Neural cell (in vitro differentiated cells): ENCODE measurements at regions not wholly inside any gene's neighbourhood (a gene's known extent, or its start where the extent isn't known, plus 50 kb on each side); places are given as distances from the start of the nearest gene placed in this dataset.

Experiments used
- H2AFZ ChIP-seq: fragments of 200-600, 300-800 bp; sonication (generic), shearing (Covaris generic); 2 replicates; pipeline ENCODE4 v1.6.0; 2014; ENCODE audit warnings: low read depth, mild to moderate bottlenecking, antibody characterized with exemption, low read length, moderate library complexity
- H3F3A ChIP-seq: fragments of 200-600 bp; shearing (Covaris generic); 2 replicates; pipeline ENCODE4 v1.6.1; 2016; ENCODE audit warnings: mild to moderate bottlenecking, moderate library complexity, mixed read lengths, antibody characterized with exemption, low read length; ENCODE audit not compliant: insufficient read depth, poor library complexity, severe bottlenecking
- H3K27ac ChIP-seq: fragments of 200-600, 300-800 bp; sonication (generic), shearing (Covaris generic); 2 replicates; pipeline ENCODE4 v1.5.1; 2014; ENCODE audit warnings: mild to moderate bottlenecking, low read length, moderate library complexity
- H3K27me3 ChIP-seq: fragments of 300-800, 200-600 bp; sonication (generic), shearing (Covaris generic); 2 replicates; pipeline ENCODE4 v1.6.0; 2014; ENCODE audit warnings: mild to moderate bottlenecking, low read depth, low read length, moderate library complexity; ENCODE audit not compliant: insufficient read depth
- H3K36me3 ChIP-seq: fragments of 300-800, 200-600 bp; sonication (generic), shearing (Covaris generic); 2 replicates; pipeline ENCODE4 v1.5.1; 2014; ENCODE audit warnings: mild to moderate bottlenecking, antibody characterized with exemption, low read length, moderate library complexity; ENCODE audit not compliant: insufficient read depth
- H3K4me2 ChIP-seq: fragments of 300-800, 200-600 bp; sonication (generic), shearing (Covaris generic); 2 replicates; pipeline ENCODE4 v1.6.0; 2014; ENCODE audit warnings: mild to moderate bottlenecking, low read length
- H3K4me3 ChIP-seq: fragments of 300-800, 200-600 bp; sonication (generic), shearing (Covaris generic); 2 replicates; pipeline ENCODE4 v1.5.1; 2014; ENCODE audit warnings: mild to moderate bottlenecking, low read length, moderate library complexity
- H3K79me2 ChIP-seq: fragments of 200-600 bp; shearing (Covaris generic); replicated peaks from 2 replicates; pipeline ENCODE4 v1.6.0; 2014; ENCODE audit warnings: mild to moderate bottlenecking, low read length, moderate library complexity; ENCODE audit not compliant: insufficient read depth
- H3K9ac ChIP-seq: fragments of 300-800, 200-600 bp; sonication (generic), shearing (Covaris generic); 2 replicates; pipeline ENCODE4 v1.6.1; 2016; ENCODE audit warnings: mild to moderate bottlenecking, low read length, mixed read lengths
- H3K9me2 ChIP-seq: fragments of 200-600 bp; shearing (Covaris generic); 2 replicates; pipeline ENCODE4 v1.6.1; 2016; ENCODE audit warnings: mild to moderate bottlenecking, low read length, mixed read lengths; ENCODE audit not compliant: insufficient read depth
- H3K9me3 ChIP-seq: fragments of 200-600, 300-800 bp; sonication (generic), shearing (Covaris generic); 2 replicates; pipeline ENCODE4 v1.6.1; 2016; ENCODE audit warnings: mild to moderate bottlenecking, mixed run types, low read length, moderate library complexity, mixed read lengths
- H4K20me1 ChIP-seq: fragments of 200-600 bp; shearing (Covaris generic); 2 replicates; pipeline ENCODE4 v1.6.1; 2016; ENCODE audit warnings: mild to moderate bottlenecking, mixed run types; ENCODE audit not compliant: insufficient read depth
- CTCF ChIP-seq: fragments of 450-650 bp; IDR thresholded peaks from 2 replicates; pipeline ENCODE4 v1.5.1; 2014; ENCODE audit warnings: antibody characterized with exemption, mild to moderate bottlenecking, moderate library complexity; ENCODE audit not compliant: poor library complexity, severe bottlenecking
- EP300 ChIP-seq: fragments of 450-650 bp; conservative IDR thresholded peaks from 2 replicates; pipeline ENCODE4 v1.6.1; 2014; ENCODE audit warnings: antibody characterized with exemption, mild to moderate bottlenecking, moderate library complexity; ENCODE audit not compliant: poor library complexity, severe bottlenecking
- EZH2 ChIP-seq: fragments of 200-600, 300-800 bp; shearing (Covaris generic), sonication (generic); IDR thresholded peaks from 2 replicates; pipeline ENCODE4 v1.6.1; 2014; ENCODE audit warnings: antibody characterized with exemption, low read length, borderline replicate concordance, mild to moderate bottlenecking; ENCODE audit not compliant: insufficient read depth, poor library complexity, severe bottlenecking
- MXI1 ChIP-seq: fragments of 450-650 bp; conservative IDR thresholded peaks from 2 replicates; pipeline ENCODE4 v1.6.1; 2014; ENCODE audit warnings: antibody characterized with exemption, mild to moderate bottlenecking; ENCODE audit not compliant: poor library complexity, severe bottlenecking
- POLR2AphosphoS5 ChIP-seq: IDR thresholded peaks from 2 replicates; pipeline ENCODE4 v1.6.1; 2012
- RAD21 ChIP-seq: fragments of 450-650 bp; conservative IDR thresholded peaks from 2 replicates; pipeline ENCODE4 v1.6.1; 2014; ENCODE audit warnings: antibody characterized with exemption, mild to moderate bottlenecking, moderate library complexity
- REST ChIP-seq: IDR thresholded peaks from 2 replicates; pipeline ENCODE4 v1.6.1; 2012; ENCODE audit warnings: borderline replicate concordance
- SMC3 ChIP-seq: fragments of 450-650 bp; conservative IDR thresholded peaks from 2 replicates; pipeline ENCODE4 v1.6.1; 2014; ENCODE audit warnings: antibody characterized with exemption, mild to moderate bottlenecking, moderate library complexity; ENCODE audit not compliant: poor library complexity
- TAF1 ChIP-seq: IDR thresholded peaks from 2 replicates; pipeline ENCODE4 v1.6.1; 2012; ENCODE audit warnings: low read depth

GRCh38 chr1:58201492-58202106, 344.9 kb downstream of the OMA1 start:
- Histone ChIP-seq H3K9me2 (no peaks in the 10 kb centered on the region), H3K4me3 (no peak overlapping the region), H3K79me2 (no peaks in the 10 kb centered on the region), H3K36me3 (no peaks in the 10 kb centered on the region), H4K20me1 (no peaks in the 10 kb centered on the region), H3K27ac (no peak overlapping the region), H3F3A (no peaks in the 10 kb centered on the region), H2AFZ (no peak overlapping the region), H3K9me3 (no peaks in the 10 kb centered on the region), H3K9ac (no peak overlapping the region), H3K4me2 (no peak overlapping the region), H3K27me3 (no peaks in the 10 kb centered on the region)
- no peak for TF ChIP-seq MXI1
- no peak for TF ChIP-seq EP300
- no peak for TF ChIP-seq TAF1
- no peak for TF ChIP-seq SMC3
- TF ChIP-seq EZH2: no peak
- TF ChIP-seq REST: no peak
- TF ChIP-seq POLR2AphosphoS5: no peak
- no peak for TF ChIP-seq RAD21
- no peak for TF ChIP-seq CTCF

- H3K4me3 ChIP-seq: no peak overlapping the region
- H3K27me3 ChIP-seq: no peaks in the 10 kb centered on the region
- H2AFZ ChIP-seq: no peak overlapping the region
- no peaks in the 10 kb centered on the region for H3K79me2 ChIP-seq
- H3K27ac ChIP-seq: no peak overlapping the region
- H3K9ac ChIP-seq: no peak overlapping the region
- H3K9me2 ChIP-seq: no peaks in the 10 kb centered on the region
- H3K9me3 ChIP-seq: no peaks in the 10 kb centered on the region
- no peak for TF ChIP-seq POLR2AphosphoS5
- no peak for TF ChIP-seq REST
- TF ChIP-seq CTCF: no peak
- H3F3A ChIP-seq: no peaks in the 10 kb centered on the region
- H3K36me3 ChIP-seq: no peaks in the 10 kb centered on the region
- no peaks in the 10 kb centered on the region for H4K20me1 ChIP-seq
- no peak overlapping the region for H3K4me2 ChIP-seq
These were observed 346.1 kb downstream of the OMA1 start for GRCh38 chr1:58200437-58200836.
